ENCODE measurements at regions not wholly inside any gene's neighbourhood (a gene's known extent, or its start where the extent isn't known, plus 50 kb on each side); places are given as distances from the start of the nearest gene placed in this dataset.

GRCh38 chr10:8278099-8278498 lies 223.6 kb downstream of the GATA3 start:
- DNase-seq: no peak
- POLR2A ChIA-PET: no interaction called here
- Mint-ChIP-seq H3K36me3 (ENCODE audit: insufficient read depth, unreplicated experiment) (no peaks in the 10 kb centered on the region), H3K27me3 (ENCODE audit: insufficient read depth, unreplicated experiment) (no peaks in the 10 kb centered on the region), H3K4me1 (ENCODE audit: low read depth, unreplicated experiment) (peaks cover 14% of the 10 kb centered on the region), H3K27ac (ENCODE audit: unreplicated experiment) (no peak overlapping the region), H3K4me3 (ENCODE audit: unreplicated experiment) (no peak overlapping the region), H3K9me3 (ENCODE audit: unreplicated experiment) (no peaks in the 10 kb centered on the region)
- Histone ChIP-seq H3K27me3 (replicated peaks; ENCODE audit: control insufficient read depth, insufficient read depth, low read length) (no peaks in the 10 kb centered on the region), H3K9me3 (no peaks in the 10 kb centered on the region), H3K36me3 (ENCODE audit: control insufficient read depth, insufficient read depth, low read length) (no peaks in the 10 kb centered on the region), H3K4me3 (ENCODE audit: low read depth, low read length) (no peak overlapping the region), H3K4me1 (peaks cover 11% of the 10 kb centered on the region)
- no TSS peak for BruUV-seq (replicated peaks)
- TF ChIP-seq, protein P1, sequence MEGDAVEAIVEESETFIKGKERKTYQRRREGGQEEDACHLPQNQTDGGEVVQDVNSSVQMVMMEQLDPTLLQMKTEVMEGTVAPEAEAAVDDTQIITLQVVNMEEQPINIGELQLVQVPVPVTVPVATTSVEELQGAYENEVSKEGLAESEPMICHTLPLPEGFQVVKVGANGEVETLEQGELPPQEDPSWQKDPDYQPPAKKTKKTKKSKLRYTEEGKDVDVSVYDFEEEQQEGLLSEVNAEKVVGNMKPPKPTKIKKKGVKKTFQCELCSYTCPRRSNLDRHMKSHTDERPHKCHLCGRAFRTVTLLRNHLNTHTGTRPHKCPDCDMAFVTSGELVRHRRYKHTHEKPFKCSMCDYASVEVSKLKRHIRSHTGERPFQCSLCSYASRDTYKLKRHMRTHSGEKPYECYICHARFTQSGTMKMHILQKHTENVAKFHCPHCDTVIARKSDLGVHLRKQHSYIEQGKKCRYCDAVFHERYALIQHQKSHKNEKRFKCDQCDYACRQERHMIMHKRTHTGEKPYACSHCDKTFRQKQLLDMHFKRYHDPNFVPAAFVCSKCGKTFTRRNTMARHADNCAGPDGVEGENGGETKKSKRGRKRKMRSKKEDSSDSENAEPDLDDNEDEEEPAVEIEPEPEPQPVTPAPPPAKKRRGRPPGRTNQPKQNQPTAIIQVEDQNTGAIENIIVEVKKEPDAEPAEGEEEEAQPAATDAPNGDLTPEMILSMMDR (IDR thresholded peaks at IDR 0.05; ENCODE audit: insufficient read depth in 1 of 2, low read depth in 1 of 2, low read length in 1 of 2, severe bottlenecking in 1 of 2, unreplicated experiment in 1 of 2): no peak
- intact Hi-C loops (cut with micrococcal nuclease; ENCODE audit: unreplicated experiment): loop anchor here (5.0 kb wide), 1 partner anchor 69 kb away; no protein-coding TSS in a partner anchor
- CTCF ChIA-PET: no interaction called here

- H3K4me1 ChIP-seq: peaks cover 9% of the 10 kb centered on the region
- TF ChIP-seq, protein P1 (IDR thresholded peaks at IDR 0.05; ENCODE audit: insufficient read depth in 1 of 2, low read depth in 1 of 2, low read length in 1 of 2, severe bottlenecking in 1 of 2, unreplicated experiment in 1 of 2): no peak
- no peak overlapping the region for H3K27ac Mint-ChIP-seq (ENCODE audit: unreplicated experiment)
- no peaks in the 10 kb centered on the region for H3K27me3 ChIP-seq (replicated peaks; ENCODE audit: control insufficient read depth, insufficient read depth, low read length)
- CTCF ChIA-PET: interaction anchor here (0.6 kb wide), 1 partner anchor 53 kb away, joined by 3 read pairs; no protein-coding TSS in a partner anchor
- H3K9me3 ChIP-seq: no peaks in the 10 kb centered on the region
- peak; percentile 46 to 55 for DNase-seq
- no peaks in the 10 kb centered on the region for H3K36me3 Mint-ChIP-seq (ENCODE audit: insufficient read depth, unreplicated experiment)
- BruUV-seq (replicated peaks): no TSS peak
- POLR2A ChIA-PET: interaction anchor here (0.6 kb wide), 1 partner anchor 93 kb away, joined by 3 read pairs; no protein-coding TSS in a partner anchor
- no peaks in the 10 kb centered on the region for H3K27me3 Mint-ChIP-seq (ENCODE audit: insufficient read depth, unreplicated experiment)
- intact Hi-C loops (cut with micrococcal nuclease; ENCODE audit: unreplicated experiment): loop anchor here (5.0 kb wide), 1 partner anchor 68 kb away; no protein-coding TSS in a partner anchor
- H3K36me3 ChIP-seq (ENCODE audit: control insufficient read depth, insufficient read depth, low read length): no peaks in the 10 kb centered on the region
- H3K4me1 Mint-ChIP-seq (ENCODE audit: low read depth, unreplicated experiment): peaks cover 11% of the 10 kb centered on the region
- no peaks in the 10 kb centered on the region for H3K9me3 Mint-ChIP-seq (ENCODE audit: unreplicated experiment)
- H3K4me3 Mint-ChIP-seq (ENCODE audit: unreplicated experiment): no peak overlapping the region
- H3K4me3 ChIP-seq (ENCODE audit: low read depth, low read length): no peak overlapping the region
Observed at GRCh38 chr10:8279598-8279997, 225.1 kb downstream of the GATA3 start.

GRCh38 chr10:8280946-8281345 lies 226.5 kb downstream of the GATA3 start:
- POLR2A ChIA-PET: no interaction called here
- Mint-ChIP-seq H3K4me1 (ENCODE audit: low read depth, unreplicated experiment) (peaks cover 7% of the 10 kb centered on the region), H3K27me3 (ENCODE audit: insufficient read depth, unreplicated experiment) (no peaks in the 10 kb centered on the region), H3K27ac (ENCODE audit: unreplicated experiment) (no peak overlapping the region), H3K36me3 (ENCODE audit: insufficient read depth, unreplicated experiment) (no peaks in the 10 kb centered on the region), H3K9me3 (ENCODE audit: unreplicated experiment) (no peaks in the 10 kb centered on the region), H3K4me3 (ENCODE audit: unreplicated experiment) (no peak overlapping the region)
- TF ChIP-seq, protein P1 (IDR thresholded peaks at IDR 0.05; ENCODE audit: insufficient read depth in 1 of 2, low read depth in 1 of 2, low read length in 1 of 2, severe bottlenecking in 1 of 2, unreplicated experiment in 1 of 2): no peak
- DNase-seq: no peak
- BruUV-seq (replicated peaks): no TSS peak
- CTCF ChIA-PET: no interaction called here
- Histone ChIP-seq H3K36me3 (ENCODE audit: control insufficient read depth, insufficient read depth, low read length) (no peaks in the 10 kb centered on the region), H3K27me3 (replicated peaks; ENCODE audit: control insufficient read depth, insufficient read depth, low read length) (no peaks in the 10 kb centered on the region), H3K9me3 (no peaks in the 10 kb centered on the region), H3K4me1 (peaks cover 9% of the 10 kb centered on the region), H3K4me3 (ENCODE audit: low read depth, low read length) (no peak overlapping the region)
- intact Hi-C loops (cut with micrococcal nuclease; ENCODE audit: unreplicated experiment): no loop called here
